ENCODE measurements at regions not wholly inside any gene's neighbourhood (a gene's known extent, or its start where the extent isn't known, plus 50 kb on each side); places are given as distances from the start of the nearest gene placed in this dataset.

GRCh38 chr16:6913566-6913965, 419.1 kb upstream of the RBFOX1 start (continued):
- TF ChIP-seq REST (IDR thresholded peaks at IDR 0.05; ENCODE audit: unreplicated experiment) (no peak), STAT1 (IDR thresholded peaks at IDR 0.05; ENCODE audit: unreplicated experiment) (no peak), JUNB (IDR thresholded peaks at IDR 0.05; ENCODE audit: unreplicated experiment) (no peak), CTCF (conservative IDR thresholded peaks at IDR 0.05; ENCODE audit: low read depth in 2 of 2) (no peak), EZH2phosphoT487 (IDR thresholded peaks at IDR 0.05; ENCODE audit: unreplicated experiment) (no peak), EZH2 (IDR thresholded peaks at IDR 0.05; ENCODE audit: low read depth, unreplicated experiment) (no peak), ZNF114 (CRISPR knock-in tag; IDR thresholded peaks at IDR 0.05) (no peak), CREB1 (CRISPR knock-in tag; IDR thresholded peaks at IDR 0.05; ENCODE audit: low read depth) (no peak), ZNF331 (CRISPR knock-in tag; IDR thresholded peaks at IDR 0.05; ENCODE audit: low read depth) (no peak), ETS1 (IDR thresholded peaks at IDR 0.05) (no peak)

GRCh38 chr16:6910301-6910700, 422.3 kb upstream of the RBFOX1 start:
- H4K20me1 ChIP-seq (replicated peaks; ENCODE audit: insufficient read depth), result no peaks in the 10 kb centered on the region
- H2AFZ ChIP-seq, result no peak overlapping the region
- no peak for ATAC-seq
- DNase-seq (ENCODE audit: low spot score), result no peak
- H3K27me3 Mint-ChIP-seq (ENCODE audit: insufficient read depth, low read depth, poor library complexity), result peaks cover 8% of the 10 kb centered on the region
- peaks cover 88% of the 10 kb centered on the region for H3K9me3 Mint-ChIP-seq
- H3F3A ChIP-seq (replicated peaks; ENCODE audit: low read depth), result no peaks in the 10 kb centered on the region
- H3K4me1 ChIP-seq (ENCODE audit: insufficient read depth), result no peaks in the 10 kb centered on the region
- no peak overlapping the region for H3K4me3 Mint-ChIP-seq
- no peak overlapping the region for H3K27ac ChIP-seq (ENCODE audit: low read depth)
- TF ChIP-seq ZNF462 (CRISPR knock-in tag; IDR thresholded peaks at IDR 0.05) (no peak), STAT1 (IDR thresholded peaks at IDR 0.05; ENCODE audit: unreplicated experiment) (no peak), POLR2AphosphoS5 (IDR thresholded peaks at IDR 0.05; ENCODE audit: low read depth) (no peak), EZH2phosphoT487 (IDR thresholded peaks at IDR 0.05; ENCODE audit: unreplicated experiment) (no peak)
- H3K36me3 Mint-ChIP-seq (ENCODE audit: low read depth), result peaks cover 22% of the 10 kb centered on the region
- no peaks in the 10 kb centered on the region for H3K79me2 ChIP-seq (replicated peaks; ENCODE audit: insufficient read depth)
- H3K4me1 Mint-ChIP-seq, result no peaks in the 10 kb centered on the region
- no peak overlapping the region for H3K4me3 ChIP-seq
- H3K9me2 ChIP-seq (ENCODE audit: insufficient read depth), result no peaks in the 10 kb centered on the region
- no peak overlapping the region for H3K4me2 ChIP-seq
- H3K27ac Mint-ChIP-seq, result no peak overlapping the region
- no peaks in the 10 kb centered on the region; the same call in 1 of the 2 replicates for H3K36me3 ChIP-seq (ENCODE audit: insufficient read depth)
- no peaks in the 10 kb centered on the region for H3K27me3 ChIP-seq (ENCODE audit: insufficient read depth)
